OCI-M2 (cell line): ENCODE measurements at regions not wholly inside any gene's neighbourhood (a gene's known extent, or its start where the extent isn't known, plus 50 kb on each side); places are given as distances from the start of the nearest gene placed in this dataset.
"Not testable (repeated sequence)": the region's sequence is repeated elsewhere in the genome, so short reads cannot be mapped to it uniquely, and the experiment has no call there.

ENCODE experiments used
- DNase-seq: peaks from one replicate; lab custom pipeline; 2025; ENCODE audit not compliant: unreplicated experiment; lab: John Stamatoyannopoulos, UW

GRCh38 chr6:125586074-125586473 is 163.4 kb upstream of the HEY2 start:
- DNase-seq = no peak

GRCh38 chr6:125586605-125587004 is 162.8 kb upstream of the HEY2 start:
- DNase-seq = no peak

GRCh38 chr6:125587666-125588632 is 161.5 kb upstream of the HEY2 start:
- peak; percentile 62 for DNase-seq

- not testable (repeated sequence) for DNase-seq
Measured at GRCh38 chr6:125591796-125592195, 157.6 kb upstream of the HEY2 start.

GRCh38 chr6:125593746-125594145 is 155.7 kb upstream of the HEY2 start:
- no peak for DNase-seq

- no peak for DNase-seq
Measured at GRCh38 chr6:125596020-125596419, 153.4 kb upstream of the HEY2 start.

GRCh38 chr6:125597411-125598253 is 151.8 kb upstream of the HEY2 start:
- no peak for DNase-seq

- no peak for DNase-seq
Measured at GRCh38 chr6:125598422-125598821, 151.0 kb upstream of the HEY2 start.

- DNase-seq = no peak
Measured at GRCh38 chr6:125604257-125604656, 145.2 kb upstream of the HEY2 start.

- no peak for DNase-seq
Measured at GRCh38 chr6:125611573-125612344, 137.7 kb upstream of the HEY2 start.

GRCh38 chr6:125612345-125612846 is 137.0 kb upstream of the HEY2 start:
- DNase-seq = no peak

- DNase-seq = no peak
Measured at GRCh38 chr6:125618629-125619028, 130.8 kb upstream of the HEY2 start.

GRCh38 chr6:125623085-125623484 is 126.3 kb upstream of the HEY2 start:
- no peak for DNase-seq

GRCh38 chr6:125631165-125631564 is 118.3 kb upstream of the HEY2 start:
- DNase-seq = no peak

GRCh38 chr6:125636011-125636410 is 113.4 kb upstream of the HEY2 start:
- DNase-seq = not testable (repeated sequence)

- DNase-seq = no peak
Measured at GRCh38 chr6:125636671-125637070, 112.8 kb upstream of the HEY2 start.

- DNase-seq = no peak
Measured at GRCh38 chr6:125637207-125637606, 112.2 kb upstream of the HEY2 start.

GRCh38 chr6:125639466-125640020 is 109.9 kb upstream of the HEY2 start:
- DNase-seq = no peak

- DNase-seq = no peak
Measured at GRCh38 chr6:125640441-125641150, 108.8 kb upstream of the HEY2 start.
